HG02623 (cell line): ENCODE measurements at regions not wholly inside any gene's neighbourhood (a gene's known extent, or its start where the extent isn't known, plus 50 kb on each side); places are given as distances from the start of the nearest gene placed in this dataset.
"Not testable (repeated sequence)": the region's sequence is repeated elsewhere in the genome, so short reads cannot be mapped to it uniquely, and the experiment has no call there.

Source experiments
- ATAC-seq: cut with Tn5 transposase; IDR thresholded peaks from one replicate; pipeline ENCODE4 v1.9.1; 2021; ENCODE audit warnings: moderate library complexity; ENCODE audit not compliant: unreplicated experiment

DNA sequence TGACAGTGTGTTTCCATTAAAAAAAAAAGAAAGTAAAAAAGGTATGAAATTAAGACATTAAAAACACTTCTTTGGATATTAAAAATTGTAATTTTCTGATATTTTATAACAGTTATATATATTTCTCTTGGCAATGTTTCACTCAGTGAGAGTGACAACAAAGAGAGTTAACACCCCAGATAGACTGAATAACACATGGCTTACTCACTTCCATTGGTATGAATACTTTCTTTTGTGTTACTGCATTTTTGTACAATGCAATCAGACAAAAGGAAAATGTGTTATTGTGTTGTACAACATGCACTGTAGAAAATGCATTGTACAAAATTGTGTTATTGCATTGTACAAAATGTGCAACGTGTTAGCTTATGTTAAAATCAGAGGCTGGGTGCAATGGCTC lies 676.6 kb upstream of the AMELY start:
- ATAC-seq, result not testable (repeated sequence)

DNA sequence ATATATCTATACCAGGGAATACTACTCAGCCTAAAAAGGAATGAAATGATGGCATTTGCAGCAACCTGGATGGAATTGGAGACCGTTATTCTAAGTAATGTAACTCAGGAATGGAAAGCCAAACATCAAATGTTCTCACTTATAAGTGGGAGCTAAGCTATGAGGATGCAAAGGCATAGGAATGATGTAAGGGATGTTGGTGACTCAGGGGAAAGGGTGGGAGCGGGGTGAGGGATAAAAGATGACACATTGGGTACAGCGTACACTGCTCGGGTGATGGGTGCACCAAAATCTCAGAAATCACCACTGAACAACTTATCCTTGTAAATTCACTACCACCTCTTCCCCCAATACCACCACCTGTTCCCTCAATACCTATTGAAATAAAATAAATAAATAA lies 651.0 kb upstream of the AMELY start:
- no peak for ATAC-seq

DNA sequence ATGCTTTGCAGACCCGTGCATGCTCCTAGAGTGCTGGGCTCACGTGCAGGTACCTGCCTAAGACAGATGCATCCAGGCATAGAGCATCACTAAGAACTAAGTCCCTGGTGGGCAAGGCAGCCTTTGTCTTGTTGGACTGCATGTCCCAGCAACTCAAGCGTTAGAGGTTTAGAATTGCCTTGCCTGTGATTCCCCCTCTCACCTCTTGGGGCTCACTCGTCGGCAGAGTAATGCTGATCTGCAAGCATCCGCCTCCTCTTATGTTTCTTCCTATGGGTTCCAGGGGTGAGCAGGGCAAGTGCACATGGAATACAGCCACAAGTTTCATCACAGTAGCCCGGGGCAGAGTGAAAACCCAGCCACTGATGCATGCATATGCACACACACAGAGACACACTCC lies 646.1 kb upstream of the AMELY start:
- ATAC-seq, result no peak

DNA sequence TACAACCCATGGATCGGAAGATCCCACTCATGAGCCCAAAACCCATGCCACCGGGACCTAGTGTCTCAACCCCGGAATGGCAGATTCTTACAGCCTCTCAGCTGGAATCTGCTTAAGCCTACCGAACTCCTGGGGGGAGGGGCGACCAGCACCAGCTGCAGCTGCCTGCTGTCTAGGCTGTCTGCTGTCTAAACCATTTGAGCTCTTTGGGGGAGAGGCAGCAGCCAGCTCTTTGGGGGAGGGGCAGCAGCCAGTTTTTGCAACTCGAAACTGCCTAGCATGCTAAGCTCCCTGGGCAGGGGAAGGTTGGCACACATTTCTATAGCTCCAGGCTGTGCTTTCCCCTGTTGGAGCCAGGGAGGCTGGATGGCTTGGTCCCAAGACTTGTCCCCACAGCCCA lies 643.5 kb upstream of the AMELY start:
- ATAC-seq, result no peak

DNA sequence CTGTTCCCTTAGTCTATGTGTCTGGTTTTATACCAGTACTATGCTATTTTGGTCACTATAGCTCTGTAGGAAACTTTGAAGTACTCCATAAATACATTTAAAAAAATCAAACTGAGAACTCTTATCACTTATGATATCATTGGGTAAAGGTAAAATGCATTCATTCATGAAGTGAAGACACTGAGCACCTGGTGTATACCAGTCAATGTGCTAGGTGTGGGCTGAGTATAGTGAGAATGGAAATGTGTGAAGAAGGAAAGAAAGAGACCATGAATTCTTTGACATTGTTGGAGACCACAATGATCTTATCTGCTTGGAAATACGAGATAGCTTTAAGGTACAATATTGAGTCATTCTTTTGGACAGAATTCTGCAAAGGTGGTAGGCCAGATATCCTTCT lies 633.5 kb upstream of the AMELY start:
- no peak for ATAC-seq

DNA sequence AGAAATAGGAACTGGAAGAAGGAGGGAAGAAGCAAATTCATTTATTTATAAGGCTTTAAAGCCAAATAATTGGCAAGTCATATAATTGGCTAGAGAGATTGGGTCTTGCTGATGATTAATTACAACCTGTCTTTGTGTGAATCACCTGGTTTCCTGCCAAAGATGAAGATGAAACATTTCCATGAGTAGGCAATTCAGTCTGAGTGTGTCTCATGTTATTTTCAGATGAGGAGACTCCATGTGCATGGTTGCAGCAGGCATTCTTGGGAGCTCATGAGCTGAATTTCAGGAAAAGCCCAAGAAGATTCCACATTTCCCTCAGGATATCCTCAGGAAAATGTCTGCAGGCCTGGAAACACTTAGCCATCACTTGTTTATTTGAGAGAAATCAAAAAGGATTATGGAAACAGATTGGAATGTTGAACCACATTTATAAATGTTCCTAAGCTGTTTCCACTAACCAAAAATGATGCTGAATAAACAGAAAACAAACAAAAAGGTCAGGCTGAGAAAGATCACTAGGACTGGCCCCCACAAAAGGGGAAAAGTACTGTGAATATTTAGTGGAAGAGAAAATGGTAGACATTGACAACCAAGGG lies 632.7 kb upstream of the AMELY start:
- ATAC-seq, result no peak

DNA sequence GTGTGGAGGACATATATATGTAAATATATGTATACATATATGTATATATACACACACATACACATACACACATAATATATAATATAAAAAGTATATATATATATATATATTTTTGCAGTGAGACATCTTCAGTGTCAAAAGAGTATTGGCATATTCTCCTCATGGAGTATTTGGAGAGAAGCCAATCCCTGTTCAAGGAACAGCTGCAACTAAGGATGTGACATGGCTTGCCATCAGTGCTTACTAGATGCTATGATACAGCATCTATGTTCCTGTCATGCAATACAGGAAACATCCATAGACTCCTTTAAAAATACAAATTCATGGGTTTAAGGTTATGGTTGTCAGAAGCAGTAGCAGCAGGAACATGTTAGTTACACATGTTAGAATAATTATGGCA lies 632.0 kb upstream of the AMELY start:
- ATAC-seq, result no peak

DNA sequence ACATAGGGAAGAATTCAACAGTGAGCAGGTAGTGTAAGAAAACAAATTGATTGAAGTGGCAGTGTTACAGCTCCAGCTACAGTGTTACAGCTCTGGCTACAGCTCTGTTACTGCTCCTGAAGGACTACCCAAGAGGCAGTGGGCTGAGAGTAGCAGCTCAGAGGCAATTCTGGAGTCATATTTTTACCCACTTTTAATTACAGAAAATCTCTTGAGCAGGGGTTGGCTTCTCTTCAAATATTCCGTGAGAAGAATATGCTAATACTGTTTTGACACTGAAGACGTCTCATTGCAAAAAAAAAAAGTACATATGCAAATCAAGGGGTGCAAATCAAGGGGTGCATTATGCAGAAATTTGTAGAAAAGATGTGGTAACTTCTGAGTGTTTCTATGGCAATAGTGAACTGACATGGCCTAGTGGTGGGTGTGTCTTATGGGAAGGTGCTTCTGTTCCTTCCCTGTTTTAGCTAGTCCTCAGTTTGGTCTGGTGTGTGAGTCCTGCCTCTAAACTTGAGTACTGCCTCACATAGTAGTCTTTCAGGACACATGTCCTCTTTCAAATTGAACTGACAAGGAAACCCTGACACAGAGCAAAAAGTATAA lies 630.8 kb upstream of the AMELY start:
- no peak for ATAC-seq

DNA sequence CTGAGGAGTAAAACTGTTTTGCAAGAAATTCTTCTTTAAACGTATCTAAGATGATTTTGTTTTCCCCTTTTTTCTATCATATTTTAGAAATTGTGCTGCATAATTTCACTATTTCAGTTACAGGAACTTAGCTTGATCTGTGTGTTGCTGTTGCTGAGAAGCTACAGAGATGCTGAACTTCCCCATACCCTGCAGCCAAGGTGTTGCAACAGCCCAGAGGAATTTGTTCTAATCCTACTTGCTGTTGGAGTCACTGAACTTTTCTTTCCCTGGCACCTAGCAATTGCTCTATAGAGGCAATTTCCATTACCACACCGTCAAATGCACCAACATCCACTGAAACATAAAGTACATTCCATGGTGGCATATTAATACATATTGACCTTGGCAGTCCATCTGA lies 617.8 kb upstream of the AMELY start:
- ATAC-seq, result no peak

DNA sequence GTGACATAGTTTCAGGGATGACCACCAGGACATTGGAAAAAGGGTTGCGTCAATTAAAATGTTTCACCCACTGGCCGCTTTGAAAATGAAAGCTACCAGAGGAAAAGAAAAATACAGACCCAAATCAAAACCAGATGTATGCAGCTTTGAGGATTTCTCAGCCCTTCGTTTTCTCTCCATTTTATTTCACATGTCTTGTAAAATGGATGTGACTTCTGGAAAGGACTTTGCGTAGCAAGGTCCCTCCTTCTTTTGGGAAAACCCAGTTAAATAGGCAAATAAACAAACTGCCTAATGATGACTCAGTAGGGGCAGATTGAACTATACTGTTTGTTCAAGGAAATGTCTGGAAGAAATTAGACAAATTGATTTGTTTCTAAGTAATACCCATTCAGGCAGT lies 616.0 kb upstream of the AMELY start:
- ATAC-seq, result not testable (repeated sequence)

DNA sequence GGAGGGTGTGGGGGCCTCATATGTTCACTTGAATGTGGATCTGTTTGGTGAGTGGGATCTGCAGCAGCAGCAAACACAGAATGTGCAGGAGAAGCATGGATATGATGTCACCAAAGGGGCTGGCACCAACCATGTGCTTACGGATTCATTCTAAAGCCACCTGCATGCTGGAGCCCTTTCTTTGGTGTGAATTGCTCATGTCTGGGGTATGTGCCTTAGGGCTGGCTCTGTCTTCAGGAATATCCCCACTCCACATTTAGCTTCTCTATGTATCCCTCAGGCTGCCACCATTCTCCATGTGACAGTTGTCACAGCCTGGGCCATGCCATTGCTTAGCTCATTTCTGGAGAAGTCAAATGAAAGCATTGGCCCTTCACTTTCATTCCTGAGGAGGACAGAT lies 606.8 kb upstream of the AMELY start:
- ATAC-seq, result no peak

DNA sequence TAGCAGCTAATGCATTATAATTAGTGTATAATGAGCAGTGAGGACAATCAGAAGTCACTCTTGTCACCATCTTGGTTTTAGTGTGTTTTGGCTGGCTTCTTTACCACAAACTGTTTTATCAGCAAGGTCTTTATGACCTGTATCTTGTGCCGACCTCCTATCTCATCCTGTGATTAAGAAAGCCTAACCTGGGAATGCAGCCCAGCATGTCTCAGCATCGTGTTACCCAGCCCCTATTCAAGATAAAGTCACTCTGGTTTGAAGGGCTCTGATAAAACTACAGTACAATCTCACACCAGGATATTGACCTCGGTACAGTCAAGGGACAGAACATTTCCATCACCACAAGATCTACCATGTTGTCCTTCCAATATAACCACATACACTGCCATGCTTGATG lies 604.7 kb upstream of the AMELY start:
- ATAC-seq, result no peak

DNA sequence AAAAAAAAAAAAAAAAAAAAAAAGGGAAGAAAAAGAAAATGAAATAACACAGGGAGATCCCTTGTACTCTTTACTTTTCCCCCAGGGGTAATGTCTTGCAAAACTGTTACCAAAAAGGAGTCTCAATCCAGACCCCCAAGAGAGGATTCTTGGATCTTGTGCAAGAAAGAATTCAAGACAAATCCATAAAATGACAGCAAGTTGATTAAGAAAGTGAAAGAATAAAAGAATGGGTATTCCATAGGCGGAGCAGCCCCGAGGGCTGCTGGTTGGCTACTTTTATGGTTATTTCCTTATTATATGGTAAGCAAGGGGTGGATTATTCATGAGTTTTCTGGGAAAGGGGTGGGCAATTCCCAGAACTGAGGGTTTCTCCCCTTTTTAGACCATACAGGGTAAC lies 604.3 kb upstream of the AMELY start:
- no peak for ATAC-seq

DNA sequence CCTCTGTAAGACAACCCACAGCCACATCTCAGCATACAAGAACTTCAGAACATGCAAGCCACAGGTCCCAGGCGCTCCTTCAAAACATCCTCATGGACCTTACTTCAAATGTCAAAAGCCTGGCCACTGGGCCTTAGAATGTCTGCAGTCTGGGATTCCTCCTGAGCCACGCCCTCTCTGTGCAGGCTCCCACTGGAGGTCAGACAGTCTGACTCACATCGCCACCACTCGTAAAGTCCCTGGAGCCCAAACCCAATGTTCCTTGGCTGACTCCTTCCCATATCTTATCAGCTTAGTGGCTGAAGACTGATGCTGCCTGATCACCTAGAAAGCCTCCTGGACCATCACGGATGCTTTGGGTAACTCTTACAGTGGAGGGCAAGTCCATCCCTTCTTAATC lies 591.3 kb upstream of the AMELY start:
- ATAC-seq, result no peak

DNA sequence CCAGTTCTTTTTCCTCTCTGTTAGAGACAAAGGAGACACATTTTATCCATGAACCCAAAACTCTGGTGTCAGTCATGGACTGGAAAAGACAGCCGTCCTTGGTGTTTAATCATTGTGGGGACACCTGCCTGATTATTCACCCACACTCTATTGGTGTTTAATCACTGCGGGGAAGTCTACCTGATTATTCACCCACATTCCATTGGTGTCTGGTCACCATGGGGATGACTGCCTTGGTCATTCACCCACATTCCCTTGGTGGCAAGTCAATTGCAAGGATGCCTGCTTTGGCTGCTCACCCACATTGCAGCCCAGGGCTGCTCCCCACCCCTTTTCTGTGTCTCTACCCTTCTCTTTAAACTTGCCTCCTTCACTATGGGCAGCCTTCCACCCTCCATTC lies 589.7 kb upstream of the AMELY start:
- no peak for ATAC-seq

DNA sequence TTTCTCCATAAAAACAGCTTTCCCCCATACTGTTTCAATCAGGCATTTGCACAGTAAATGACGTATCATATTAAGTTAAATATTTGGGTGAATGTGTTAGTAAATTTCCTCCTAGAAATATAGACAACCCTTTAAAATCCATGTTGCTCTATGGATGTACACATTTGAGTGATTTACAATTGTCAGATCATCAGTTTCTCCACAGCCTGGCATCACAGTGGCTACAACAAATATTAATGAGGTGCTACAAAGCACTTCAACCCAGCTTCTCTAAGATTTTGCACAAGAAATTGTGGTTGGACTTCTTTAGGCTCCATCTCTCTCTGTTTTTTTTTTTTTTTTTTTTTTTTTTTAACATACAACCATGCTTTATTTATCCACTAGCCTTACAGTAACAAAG lies 584.4 kb upstream of the AMELY start:
- no peak for ATAC-seq

DNA sequence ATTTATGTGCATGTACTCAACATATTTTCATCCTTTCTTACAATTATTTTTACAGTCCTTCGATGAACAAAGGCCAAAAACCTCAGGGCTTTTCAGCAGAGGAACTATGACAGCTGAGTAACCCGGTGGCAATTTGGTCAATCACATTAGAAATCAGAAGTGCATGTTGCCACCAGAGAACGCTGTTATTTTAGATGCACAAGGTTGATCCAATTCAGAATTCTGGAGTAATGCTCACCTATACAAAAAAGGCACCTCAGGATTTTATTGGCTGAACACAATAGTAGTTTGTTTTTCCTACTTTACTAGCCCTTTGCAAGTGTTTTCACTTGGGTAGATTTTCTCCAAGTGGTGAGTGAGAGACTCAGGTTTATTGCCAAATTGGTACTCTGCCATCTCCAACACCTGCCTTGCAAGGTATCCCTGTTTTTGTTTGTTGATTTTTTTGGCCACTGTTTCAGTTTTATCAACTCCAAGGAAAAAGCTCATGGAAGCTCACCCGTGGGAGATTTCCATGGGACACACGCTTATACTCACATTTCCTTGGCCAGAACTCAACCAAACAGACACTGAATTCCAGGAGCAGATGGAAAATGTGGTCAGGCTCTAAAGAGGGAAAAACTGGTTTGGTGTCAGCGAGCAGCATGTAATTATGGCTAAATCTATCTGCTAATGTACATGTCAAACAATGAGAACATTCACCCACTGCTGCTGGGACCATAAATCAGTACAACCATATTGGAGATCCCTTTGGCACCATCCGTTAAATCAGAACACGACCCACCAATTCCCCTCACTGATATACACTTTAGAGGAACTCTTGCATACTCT lies 573.1 kb upstream of the AMELY start:
- not testable (repeated sequence) for ATAC-seq

DNA sequence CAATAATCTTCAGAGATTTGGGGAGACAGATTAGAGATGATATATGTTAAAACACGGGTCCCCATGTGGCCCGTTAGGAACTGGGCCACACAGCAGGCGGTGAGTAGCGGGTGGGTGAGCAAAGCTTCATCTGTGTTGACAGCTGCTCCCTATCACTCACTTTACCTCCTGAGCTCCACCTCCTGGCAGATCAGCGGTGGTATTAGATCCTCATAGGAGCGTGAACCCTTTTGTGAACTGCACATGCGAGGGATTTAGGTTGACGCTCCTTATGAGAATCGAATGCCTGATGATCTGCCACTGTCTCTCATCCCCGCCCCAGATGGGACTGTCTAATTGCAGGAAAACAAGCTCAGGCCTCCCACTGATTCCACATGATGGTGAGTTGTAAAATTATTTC lies 560.4 kb upstream of the AMELY start:
- ATAC-seq, result no peak

DNA sequence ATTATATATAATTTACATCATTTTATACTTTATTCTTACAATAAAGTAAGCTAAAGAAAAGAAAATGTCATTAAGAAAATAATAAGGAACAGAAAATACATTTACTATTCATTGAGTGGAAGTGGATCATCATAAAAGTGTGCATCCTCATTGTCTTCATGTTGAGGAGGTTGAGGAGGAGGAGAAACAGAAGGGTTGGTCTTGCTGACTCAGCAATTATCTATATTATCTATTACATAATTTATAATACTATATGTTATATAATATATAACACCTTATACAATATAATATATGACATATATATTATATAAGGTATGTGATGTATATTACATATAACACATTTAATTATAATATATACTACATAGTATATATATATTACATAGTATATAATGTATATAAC lies 558.5 kb upstream of the AMELY start:
- no peak for ATAC-seq

DNA sequence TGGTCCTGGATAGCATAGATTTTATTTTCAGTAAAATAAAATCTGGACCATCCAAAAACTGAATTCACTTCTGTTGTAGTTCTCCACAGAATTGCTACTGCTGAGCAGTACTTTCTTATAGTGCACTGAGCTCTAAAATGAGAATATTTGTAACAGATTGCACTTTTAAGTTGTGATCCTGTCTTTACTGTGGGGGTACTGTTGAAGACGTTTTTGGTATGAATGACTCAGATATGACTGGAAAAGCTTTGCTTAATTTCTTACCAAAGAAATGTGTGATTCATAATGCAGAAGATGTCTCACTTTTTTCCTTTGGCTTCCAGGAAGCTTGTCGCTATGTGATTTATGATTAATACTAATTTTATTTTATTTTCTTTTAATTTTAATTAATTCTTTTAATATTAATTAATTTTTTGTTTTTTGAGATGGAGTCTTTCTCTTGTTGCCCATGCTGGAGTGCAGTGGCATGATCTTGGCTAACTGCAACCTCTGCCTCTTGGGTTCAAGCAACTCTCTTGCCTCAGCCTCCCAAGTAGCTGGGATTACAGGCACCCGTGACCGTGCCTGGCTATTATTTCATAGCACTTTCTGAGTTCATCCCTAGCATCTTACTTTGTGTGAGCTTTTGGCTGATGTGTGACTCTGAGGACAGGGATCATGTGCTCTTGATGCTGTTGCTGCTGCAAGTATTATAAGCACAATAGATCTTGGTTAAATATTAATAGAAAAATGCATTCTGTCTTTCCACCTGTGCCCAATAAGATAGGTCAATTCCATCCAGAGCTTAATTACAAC lies 557.6 kb upstream of the AMELY start:
- no peak for ATAC-seq

DNA sequence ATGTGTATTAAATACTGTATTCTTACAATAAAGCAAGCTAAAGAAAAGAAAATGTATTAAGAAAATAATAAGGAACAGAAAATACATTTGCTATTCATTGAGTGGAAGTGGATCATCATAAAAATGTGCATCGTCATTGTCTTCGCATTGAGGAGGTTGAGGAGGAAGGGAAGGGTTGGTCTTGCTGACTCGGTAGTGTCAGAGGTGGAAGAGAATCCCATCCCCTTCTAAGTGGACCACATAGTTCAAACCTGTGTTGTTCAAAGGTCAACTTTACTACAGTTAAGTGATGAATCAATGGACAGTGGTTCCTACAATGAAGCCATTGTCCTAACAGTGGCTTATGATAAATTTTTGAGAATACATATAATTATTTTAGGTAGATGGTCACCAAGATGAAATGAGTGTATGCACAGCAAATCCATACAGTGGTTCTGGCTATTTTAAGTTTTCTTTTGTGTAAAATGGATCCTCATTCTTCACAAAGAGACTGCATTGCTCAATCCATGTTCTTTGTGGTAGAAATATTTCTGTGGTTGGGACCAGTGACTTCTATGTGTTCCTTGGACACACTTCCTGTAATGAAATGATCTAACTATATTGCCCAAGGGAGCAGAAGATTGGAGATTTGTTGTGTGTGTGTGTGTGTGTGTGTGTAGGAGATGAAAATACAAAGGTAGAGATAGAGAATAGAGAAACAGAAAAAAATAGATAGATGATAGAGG lies 556.4 kb upstream of the AMELY start:
- ATAC-seq, result no peak
